ENCODE measurements at regions not wholly inside any gene's neighbourhood (a gene's known extent, or its start where the extent isn't known, plus 50 kb on each side); places are given as distances from the start of the nearest gene placed in this dataset.
"Not testable (repeated sequence)": the region's sequence is repeated elsewhere in the genome, so short reads cannot be mapped to it uniquely, and the experiment has no call there.

GRCh38 chr10:9819756-9820494 lies 1197.7 kb upstream of the CELF2 start:
- no peaks in the 10 kb centered on the region for H3K9me3 ChIP-seq (ENCODE audit: low read depth, low read length)
- no peaks in the 10 kb centered on the region for H3K4me1 ChIP-seq (ENCODE audit: insufficient read depth, low read length)
- H3K4me3 ChIP-seq (ENCODE audit: low read length) = no peak overlapping the region
- H3K27me3 ChIP-seq (ENCODE audit: insufficient read depth, low read length) = no peaks in the 10 kb centered on the region

- H3K4me1 ChIP-seq (ENCODE audit: insufficient read depth, low read length) = no peaks in the 10 kb centered on the region
- no peaks in the 10 kb centered on the region for H3K27me3 ChIP-seq (ENCODE audit: insufficient read depth, low read length)
- no peaks in the 10 kb centered on the region for H3K9me3 ChIP-seq (ENCODE audit: low read depth, low read length)
- no peak overlapping the region for H3K4me3 ChIP-seq (ENCODE audit: low read length)
These were observed 1194.3 kb upstream of the CELF2 start for GRCh38 chr10:9823268-9823930.

- H3K9me3 ChIP-seq (ENCODE audit: low read depth, low read length) = no peaks in the 10 kb centered on the region
- H3K4me1 ChIP-seq (ENCODE audit: insufficient read depth, low read length) = no peaks in the 10 kb centered on the region
- H3K4me3 ChIP-seq (ENCODE audit: low read length) = no peak overlapping the region
- no peaks in the 10 kb centered on the region for H3K27me3 ChIP-seq (ENCODE audit: insufficient read depth, low read length)
These were observed 1193.0 kb upstream of the CELF2 start for GRCh38 chr10:9824631-9825071.

DNA sequence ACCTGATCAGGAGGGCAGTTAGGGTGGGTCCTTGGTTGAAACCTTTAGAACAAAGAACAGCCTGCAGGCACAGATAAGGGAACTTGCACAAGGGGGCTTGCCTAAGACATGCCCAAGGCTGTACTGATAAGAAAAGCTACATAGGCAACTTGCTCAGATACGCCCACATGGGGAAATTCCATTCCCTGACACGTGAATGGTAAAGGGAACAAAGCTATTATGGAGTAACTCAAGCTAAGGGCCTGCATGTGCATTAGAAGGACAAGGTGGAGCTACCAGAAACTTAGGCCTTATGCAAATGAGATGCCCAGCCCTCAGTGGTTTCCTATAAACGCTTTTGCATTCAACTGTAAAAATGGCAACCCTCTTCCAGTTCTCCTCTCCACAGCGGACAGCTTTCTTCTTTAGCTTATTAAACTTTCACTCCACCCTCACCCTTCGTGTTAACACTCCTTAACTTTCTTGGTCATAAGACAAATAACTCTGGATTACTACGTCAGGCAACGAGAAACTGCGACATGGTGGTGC lies 1192.1 kb upstream of the CELF2 start:
- Histone ChIP-seq H3K4me1 (ENCODE audit: insufficient read depth, low read length) (no peaks in the 10 kb centered on the region), H3K9me3 (ENCODE audit: low read depth, low read length) (no peaks in the 10 kb centered on the region), H3K4me3 (ENCODE audit: low read length) (no peak overlapping the region), H3K27me3 (ENCODE audit: insufficient read depth, low read length) (no peaks in the 10 kb centered on the region)

DNA sequence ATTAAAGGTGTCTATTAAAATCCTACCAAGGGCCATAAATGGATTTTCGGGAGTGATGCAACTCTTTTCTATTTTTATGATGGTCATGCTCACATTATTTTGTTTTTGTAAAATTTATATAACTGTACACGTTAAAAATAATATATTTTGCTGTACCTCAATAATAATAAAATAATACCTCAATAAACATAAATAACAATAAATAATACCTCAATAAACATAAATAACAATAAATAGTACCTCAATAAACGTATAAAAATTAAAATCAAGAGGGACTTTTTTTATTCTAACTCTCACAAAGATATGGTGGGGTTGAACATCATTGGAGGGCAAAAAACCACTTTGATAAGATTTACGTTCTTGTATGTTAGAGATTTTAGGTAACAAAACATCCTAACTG lies 1189.6 kb upstream of the CELF2 start:
- no peak overlapping the region for H3K4me3 ChIP-seq (ENCODE audit: low read length)
- no peaks in the 10 kb centered on the region for H3K27me3 ChIP-seq (ENCODE audit: insufficient read depth, low read length)
- no peaks in the 10 kb centered on the region for H3K9me3 ChIP-seq (ENCODE audit: low read depth, low read length)
- no peaks in the 10 kb centered on the region for H3K4me1 ChIP-seq (ENCODE audit: insufficient read depth, low read length)

DNA sequence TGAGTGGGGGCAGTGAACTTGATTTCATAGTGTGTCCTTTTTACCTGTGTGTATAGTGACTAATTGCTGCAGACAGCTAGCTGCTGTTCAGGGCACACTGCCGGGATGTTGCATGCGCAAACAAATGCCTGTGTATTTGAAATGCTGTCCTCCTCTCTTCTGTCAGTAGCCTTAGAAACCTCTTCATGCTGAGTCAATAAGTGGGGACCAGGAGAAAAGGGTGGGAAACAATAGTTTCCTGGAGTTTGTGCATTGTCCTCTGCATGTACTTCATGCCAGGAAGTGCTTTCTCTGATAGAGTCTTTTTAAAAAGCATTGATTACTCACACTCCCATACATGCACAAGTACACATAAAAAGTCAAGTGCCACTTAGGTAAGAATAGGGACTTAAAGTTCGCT lies 1183.7 kb upstream of the CELF2 start:
- Histone ChIP-seq H3K9me3 (ENCODE audit: low read depth, low read length) (no peaks in the 10 kb centered on the region), H3K4me1 (ENCODE audit: insufficient read depth, low read length) (no peaks in the 10 kb centered on the region), H3K27me3 (ENCODE audit: insufficient read depth, low read length) (no peaks in the 10 kb centered on the region), H3K4me3 (ENCODE audit: low read length) (no peak overlapping the region)

GRCh38 chr10:9834434-9834833 lies 1183.2 kb upstream of the CELF2 start:
- no peaks in the 10 kb centered on the region for H3K9me3 ChIP-seq (ENCODE audit: low read depth, low read length)
- H3K27me3 ChIP-seq (ENCODE audit: insufficient read depth, low read length) = no peaks in the 10 kb centered on the region
- H3K4me3 ChIP-seq (ENCODE audit: low read length) = no peak overlapping the region
- H3K4me1 ChIP-seq (ENCODE audit: insufficient read depth, low read length) = no peaks in the 10 kb centered on the region

DNA sequence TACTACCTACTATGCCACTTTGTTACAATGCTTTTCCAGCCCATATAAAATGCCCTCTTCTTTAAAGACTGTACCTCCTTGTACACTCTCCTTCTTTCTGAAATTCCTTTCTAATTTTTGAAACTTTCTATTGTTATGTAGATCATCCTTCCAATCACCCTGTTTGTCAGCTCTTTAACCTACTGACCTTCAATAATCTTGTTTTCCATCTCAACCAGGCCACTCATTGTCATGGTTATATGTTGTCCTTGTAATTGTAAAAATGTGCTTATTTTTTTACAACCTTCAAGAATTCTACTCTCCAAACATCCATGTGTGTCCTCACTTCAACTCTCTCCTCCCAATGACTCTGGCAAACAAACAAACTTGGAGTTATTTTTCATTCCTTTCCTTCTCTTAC lies 1172.6 kb upstream of the CELF2 start:
- Histone ChIP-seq H3K4me3 (ENCODE audit: low read length) (no peak overlapping the region), H3K9me3 (ENCODE audit: low read depth, low read length) (no peaks in the 10 kb centered on the region), H3K27me3 (ENCODE audit: insufficient read depth, low read length) (no peaks in the 10 kb centered on the region), H3K4me1 (ENCODE audit: insufficient read depth, low read length) (no peaks in the 10 kb centered on the region)

- no peak overlapping the region for H3K4me3 ChIP-seq (ENCODE audit: low read length)
- peaks cover 25% of the 10 kb centered on the region for H3K9me3 ChIP-seq (ENCODE audit: low read depth, low read length)
- H3K4me1 ChIP-seq (ENCODE audit: insufficient read depth, low read length) = no peaks in the 10 kb centered on the region
- no peaks in the 10 kb centered on the region for H3K27me3 ChIP-seq (ENCODE audit: insufficient read depth, low read length)
These were observed 1169.4 kb upstream of the CELF2 start for GRCh38 chr10:9848278-9848677.

DNA sequence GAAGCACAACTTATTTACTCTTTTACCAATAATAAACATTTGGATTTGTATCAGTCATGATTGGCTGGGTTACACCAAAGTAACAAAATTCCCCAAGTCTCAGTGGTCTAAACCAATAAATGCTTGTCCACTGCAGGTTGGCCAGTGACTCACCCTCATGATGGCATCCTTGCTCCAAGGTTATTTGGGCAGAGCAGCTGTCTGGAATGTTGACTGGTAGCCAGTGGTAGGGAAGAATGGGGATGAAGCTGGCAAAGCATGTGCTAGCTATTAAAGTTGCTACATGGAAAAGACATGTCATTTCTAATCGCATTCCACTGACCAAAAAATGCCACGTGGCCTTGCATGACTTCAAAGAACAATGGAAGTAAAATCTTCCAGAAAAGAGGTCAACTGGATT lies 1168.7 kb upstream of the CELF2 start:
- Histone ChIP-seq H3K4me1 (ENCODE audit: insufficient read depth, low read length) (no peaks in the 10 kb centered on the region), H3K9me3 (ENCODE audit: low read depth, low read length) (peaks cover 32% of the 10 kb centered on the region), H3K4me3 (ENCODE audit: low read length) (no peak overlapping the region), H3K27me3 (ENCODE audit: insufficient read depth, low read length) (no peaks in the 10 kb centered on the region)

DNA sequence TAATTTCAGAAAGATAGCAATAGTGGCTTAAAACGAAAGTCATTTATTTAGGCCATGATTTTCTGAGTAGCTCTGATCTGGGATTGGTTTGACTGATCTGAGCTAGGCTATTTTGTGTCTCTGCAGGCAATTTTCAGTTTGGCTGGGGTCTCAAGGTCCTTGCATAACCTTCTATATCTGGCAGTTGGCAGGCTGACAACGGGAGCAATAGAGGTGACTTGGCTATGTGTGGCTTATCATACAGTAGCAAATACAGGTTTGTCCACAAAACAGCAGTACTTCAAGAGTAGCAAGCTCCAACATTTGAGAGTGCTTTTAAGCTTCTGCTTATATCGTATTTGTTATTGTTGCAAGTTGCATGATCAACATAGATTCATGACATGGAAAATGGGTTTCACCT lies 1167.3 kb upstream of the CELF2 start:
- Histone ChIP-seq H3K27me3 (ENCODE audit: insufficient read depth, low read length) (no peaks in the 10 kb centered on the region), H3K9me3 (ENCODE audit: low read depth, low read length) (peaks cover 33% of the 10 kb centered on the region), H3K4me1 (ENCODE audit: insufficient read depth, low read length) (no peaks in the 10 kb centered on the region), H3K4me3 (ENCODE audit: low read length) (no peak overlapping the region)

- Histone ChIP-seq H3K9me3 (ENCODE audit: low read depth, low read length) (peaks cover 33% of the 10 kb centered on the region), H3K4me3 (ENCODE audit: low read length) (no peak overlapping the region), H3K4me1 (ENCODE audit: insufficient read depth, low read length) (no peaks in the 10 kb centered on the region), H3K27me3 (ENCODE audit: insufficient read depth, low read length) (no peaks in the 10 kb centered on the region)
These were observed 1165.9 kb upstream of the CELF2 start for GRCh38 chr10:9851808-9852207.

GRCh38 chr10:9853405-9854355 lies 1164.0 kb upstream of the CELF2 start:
- Histone ChIP-seq H3K4me1 (ENCODE audit: insufficient read depth, low read length) (no peaks in the 10 kb centered on the region), H3K27me3 (ENCODE audit: insufficient read depth, low read length) (no peaks in the 10 kb centered on the region), H3K9me3 (ENCODE audit: low read depth, low read length) (peaks cover 33% of the 10 kb centered on the region), H3K4me3 (ENCODE audit: low read length) (no peak overlapping the region)

GRCh38 chr10:9855451-9855850 lies 1162.2 kb upstream of the CELF2 start:
- H3K27me3 ChIP-seq (ENCODE audit: insufficient read depth, low read length); H3K4me3 ChIP-seq (ENCODE audit: low read length); H3K4me1 ChIP-seq (ENCODE audit: insufficient read depth, low read length): not testable (repeated sequence)
- H3K9me3 ChIP-seq (ENCODE audit: low read depth, low read length) = peaks cover 31% of the 10 kb centered on the region

GRCh38 chr10:9858816-9859215 lies 1158.9 kb upstream of the CELF2 start:
- no peaks in the 10 kb centered on the region for H3K4me1 ChIP-seq (ENCODE audit: insufficient read depth, low read length)
- no peak overlapping the region for H3K4me3 ChIP-seq (ENCODE audit: low read length)
- no peaks in the 10 kb centered on the region for H3K27me3 ChIP-seq (ENCODE audit: insufficient read depth, low read length)
- peaks cover 3% of the 10 kb centered on the region for H3K9me3 ChIP-seq (ENCODE audit: low read depth, low read length)

All from mononuclear cell (primary cell).